Gastrocnemius medialis (tissue), 4 donors: ENCODE measurements at regions not wholly inside any gene's neighbourhood (a gene's known extent, or its start where the extent isn't known, plus 50 kb on each side); places are given as distances from the start of the nearest gene placed in this dataset.

Experiments
- ATAC-seq, 2 donors: fragments of 150-250 bp; one replicate each; pipeline ENCODE4 v1.9.1; 2016
- DNase-seq, 2 donors: peaks; one replicate each; pipeline ENCODE4 v3.0.0-alpha.2; 2019
- H3K27ac ChIP-seq, 4 donors: fragments of 200-600 bp; sonication (generic); 1 replicate in 1 of 4; 2 replicates in 3 of 4; pipeline ENCODE4 v1.5.1; 2016 to 2018; ENCODE audit warnings: mild to moderate bottlenecking in 2 of 4, moderate library complexity in 1 of 4
- H3K27me3 ChIP-seq, 3 donors: fragments of 200-600 bp; sonication (generic) in 2 of 3; 1 replicate in 1 of 3; 2 replicates in 2 of 3; pipeline versions ENCODE4 v1.5.1 to v1.6.0; 2016 to 2019; ENCODE audit warnings: mild to moderate bottlenecking in 1 of 3, moderate library complexity in 1 of 3
- H3K36me3 ChIP-seq, 2 donors: fragments of 200-600 bp; sonication (generic) in 1 of 2; one replicate each; pipeline ENCODE4 v1.5.1; 2017 to 2018
- H3K4me1 ChIP-seq, 2 donors: fragments of 200-600 bp; sonication (generic) in 1 of 2; one replicate each; pipeline ENCODE4 v1.5.1; 2016 to 2017; ENCODE audit warnings: mild to moderate bottlenecking in 2 of 2
- H3K4me3 ChIP-seq, 4 donors: fragments of 200-600 bp; sonication (generic) in 3 of 4; 1 replicate in 1 of 4; 2 replicates in 3 of 4; pipeline ENCODE4 v1.5.1; 2016 to 2019; ENCODE audit warnings: mild to moderate bottlenecking in 2 of 4
- H3K9me3 ChIP-seq, 3 donors: fragments of 200-600 bp; sonication (generic) in 2 of 3; 1 replicate in 1 of 3; 2 replicates in 2 of 3; pipeline ENCODE4 v1.5.1; 2016 to 2019
- CTCF ChIP-seq, 5 experiments: fragments of 450-650 bp in 3 of 5; fragments of 200-600 bp in 2 of 5; sonication (generic) in 2 of 5; IDR thresholded peaks in 4 of 5; conservative IDR thresholded peaks in 1 of 5; 1 replicate in 4 of 5; 2 replicates in 1 of 5; pipeline ENCODE4 v1.5.1; 2016 to 2019; ENCODE audit warnings: antibody characterized with exemption in 5 of 5, mild to moderate bottlenecking in 3 of 5, moderate library complexity in 3 of 5
- POLR2A ChIP-seq, 2 donors: fragments of 450-650 bp; IDR thresholded peaks; one replicate each; pipeline ENCODE4 v1.6.1; 2017; ENCODE audit warnings: antibody characterized with exemption in 2 of 2, mild to moderate bottlenecking in 2 of 2, moderate library complexity in 2 of 2
- in situ Hi-C, 4 donors: fragments of 200-750 bp; cut with MboI; loops; one replicate each; pipeline versions ENCODE4 v1.15.0 to v1.8.0; 2017; ENCODE audit warnings: low sequenced_read_pairs in 4 of 4
- intact Hi-C: fragments of 100-400 bp; cut with DNase I; formaldehyde crosslinking; loops from one replicate; pipeline ENCODE4 v1.15.1; 2023; ENCODE audit warnings: low total_unique reads

GRCh38 chr20:11553603-11554002, 364.1 kb upstream of the BTBD3 start:
- H3K4me1 ChIP-seq: peaks cover 8 to 9% of the 10 kb centered on the region in 2 donors
- in situ Hi-C loops (no loop called here), intact Hi-C loops (no loop called here)
- H3K27me3 ChIP-seq: no peaks in the 10 kb centered on the region
- no peak for ATAC-seq
- no peak overlapping the region for H3K4me3 ChIP-seq
- H3K27ac ChIP-seq: no peak overlapping the region
- TF ChIP-seq POLR2A (IDR thresholded peaks at IDR 0.05) (no peak), CTCF (IDR thresholded peaks at IDR 0.05 in 4 of 5, conservative IDR thresholded peaks at IDR 0.05 in 1 of 5) (no peak)
- DNase-seq: no peak
- no peaks in the 10 kb centered on the region for H3K9me3 ChIP-seq
- H3K36me3 ChIP-seq: no peaks in the 10 kb centered on the region

GRCh38 chr20:11555510-11555909, 362.2 kb upstream of the BTBD3 start:
- Histone ChIP-seq H3K4me3 (no peak overlapping the region), H3K9me3 (no peaks in the 10 kb centered on the region), H3K4me1 (peaks cover 8 to 9% of the 10 kb centered on the region in 2 donors), H3K27me3 (no peaks in the 10 kb centered on the region), H3K36me3 (no peaks in the 10 kb centered on the region), H3K27ac (no peak overlapping the region)
- ATAC-seq: no peak
- intact Hi-C loops (no loop called here), in situ Hi-C loops (no loop called here)
- DNase-seq: no peak
- TF ChIP-seq POLR2A (IDR thresholded peaks at IDR 0.05) (no peak), CTCF (IDR thresholded peaks at IDR 0.05 in 4 of 5, conservative IDR thresholded peaks at IDR 0.05 in 1 of 5) (no peak)

GRCh38 chr20:11556410-11556809, 361.3 kb upstream of the BTBD3 start:
- H3K9me3 ChIP-seq: no peaks in the 10 kb centered on the region
- H3K4me1 ChIP-seq: peaks cover 5 to 7% of the 10 kb centered on the region in 2 donors
- in situ Hi-C loops: no loop called here
- intact Hi-C loops: no loop called here
- H3K27me3 ChIP-seq: no peaks in the 10 kb centered on the region
- no peak for DNase-seq
- TF ChIP-seq CTCF (IDR thresholded peaks at IDR 0.05 in 4 of 5, conservative IDR thresholded peaks at IDR 0.05 in 1 of 5) (no peak), POLR2A (IDR thresholded peaks at IDR 0.05) (no peak)
- H3K36me3 ChIP-seq: no peaks in the 10 kb centered on the region
- ATAC-seq: no peak
- no peak overlapping the region for H3K4me3 ChIP-seq
- H3K27ac ChIP-seq: no peak overlapping the region

GRCh38 chr20:11564491-11564890, 353.2 kb upstream of the BTBD3 start:
- in situ Hi-C loops (no loop called here), intact Hi-C loops (no loop called here)
- no peak overlapping the region for H3K4me3 ChIP-seq
- no peaks in the 10 kb centered on the region for H3K36me3 ChIP-seq
- no peaks in the 10 kb centered on the region for H3K27me3 ChIP-seq
- no peak for ATAC-seq
- H3K27ac ChIP-seq: no peak overlapping the region
- no peaks in the 10 kb centered on the region for H3K4me1 ChIP-seq
- no peak for TF ChIP-seq POLR2A (IDR thresholded peaks at IDR 0.05)
- TF ChIP-seq CTCF (IDR thresholded peaks at IDR 0.05 in 4 of 5, conservative IDR thresholded peaks at IDR 0.05 in 1 of 5): no peak
- no peak for DNase-seq
- no peaks in the 10 kb centered on the region for H3K9me3 ChIP-seq

GRCh38 chr20:11569163-11569562, 348.5 kb upstream of the BTBD3 start:
- Histone ChIP-seq H3K36me3 (no peaks in the 10 kb centered on the region), H3K4me1 (no peaks in the 10 kb centered on the region), H3K27ac (no peak overlapping the region), H3K4me3 (no peak overlapping the region), H3K27me3 (no peaks in the 10 kb centered on the region), H3K9me3 (no peaks in the 10 kb centered on the region)
- DNase-seq (no peak), ATAC-seq (no peak)
- intact Hi-C loops (no loop called here), in situ Hi-C loops (no loop called here)
- TF ChIP-seq POLR2A (IDR thresholded peaks at IDR 0.05): no peak
- no peak for TF ChIP-seq CTCF (IDR thresholded peaks at IDR 0.05 in 4 of 5, conservative IDR thresholded peaks at IDR 0.05 in 1 of 5)
